Osteocyte (in vitro differentiated cells): ENCODE measurements at regions not wholly inside any gene's neighbourhood (a gene's known extent, or its start where the extent isn't known, plus 50 kb on each side); places are given as distances from the start of the nearest gene placed in this dataset.

Experiments
- DNase-seq: peaks from one replicate; pipeline ENCODE4 v3.0.0; 2021; ENCODE audit warnings: mixed read lengths; ENCODE audit not compliant: unreplicated experiment; ENCODE audit errors: extremely low spot score
- H3K27ac Mint-ChIP-seq: one replicate; pipeline ENCODE4 v1.8.0; 2021; ENCODE audit warnings: mild to moderate bottlenecking, mixed read lengths; ENCODE audit not compliant: unreplicated experiment
- H3K27me3 Mint-ChIP-seq: one replicate; pipeline ENCODE4 v1.8.0; 2021; ENCODE audit warnings: mixed read lengths; ENCODE audit not compliant: unreplicated experiment
- H3K36me3 Mint-ChIP-seq: one replicate; pipeline ENCODE4 v1.8.0; 2021; ENCODE audit warnings: mixed read lengths; ENCODE audit not compliant: unreplicated experiment
- H3K4me1 Mint-ChIP-seq: one replicate; pipeline ENCODE4 v1.8.0; 2021; ENCODE audit warnings: mixed read lengths; ENCODE audit not compliant: unreplicated experiment
- H3K4me3 Mint-ChIP-seq: one replicate; pipeline ENCODE4 v1.8.0; 2021; ENCODE audit warnings: mild to moderate bottlenecking, moderate library complexity, mixed read lengths; ENCODE audit not compliant: unreplicated experiment
- H3K9me3 Mint-ChIP-seq: one replicate; pipeline ENCODE4 v1.8.0; 2021; ENCODE audit warnings: mixed read lengths; ENCODE audit not compliant: unreplicated experiment
- CTCF ChIP-seq: fragments of 200-600 bp; sonication (generic); IDR thresholded peaks from 2 replicates; pipeline ENCODE4 v1.5.0; 2021; ENCODE audit warnings: antibody characterized with exemption, mild to moderate bottlenecking, moderate library complexity

GRCh38 chr16:6009151-6009550 lies 911.6 kb upstream of the EEF2KMT start:
- H3K4me3 Mint-ChIP-seq, result no peak overlapping the region
- no peaks in the 10 kb centered on the region for H3K36me3 Mint-ChIP-seq
- no peak for TF ChIP-seq CTCF
- DNase-seq, result no peak
- H3K27ac Mint-ChIP-seq, result no peak overlapping the region
- H3K27me3 Mint-ChIP-seq, result no peaks in the 10 kb centered on the region
- H3K4me1 Mint-ChIP-seq, result no peaks in the 10 kb centered on the region
- H3K9me3 Mint-ChIP-seq, result peaks cover 53% of the 10 kb centered on the region

- TF ChIP-seq CTCF, result no peak
- no peak overlapping the region for H3K4me3 Mint-ChIP-seq
- H3K36me3 Mint-ChIP-seq, result no peaks in the 10 kb centered on the region
- no peak overlapping the region for H3K27ac Mint-ChIP-seq
- no peaks in the 10 kb centered on the region for H3K4me1 Mint-ChIP-seq
- DNase-seq, result no peak
- H3K9me3 Mint-ChIP-seq, result peaks cover 53% of the 10 kb centered on the region
- no peaks in the 10 kb centered on the region for H3K27me3 Mint-ChIP-seq
These were observed 911.1 kb upstream of the EEF2KMT start for GRCh38 chr16:6008670-6009069.

DNA sequence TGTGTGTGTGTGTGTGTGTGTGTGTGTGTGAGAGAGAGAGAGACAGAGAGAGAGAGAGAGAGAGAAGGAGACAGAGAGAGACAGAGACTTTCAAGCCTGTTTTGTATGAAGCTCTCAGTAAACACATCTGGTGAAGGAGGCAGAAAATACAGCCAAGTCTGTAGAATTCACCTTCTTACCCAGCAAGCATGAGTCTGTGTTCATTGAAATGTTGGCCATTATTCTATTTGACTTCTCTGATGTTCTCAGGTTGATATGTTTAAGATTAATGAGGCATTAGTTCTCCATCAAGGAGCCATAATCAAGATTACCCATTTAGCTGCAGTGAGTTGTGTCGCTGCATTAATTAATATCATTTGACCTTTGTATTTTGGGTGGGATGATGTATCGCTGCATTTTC lies 895.8 kb upstream of the EEF2KMT start:
- TF ChIP-seq CTCF, result no peak
- peaks cover 46% of the 10 kb centered on the region for H3K9me3 Mint-ChIP-seq
- H3K4me3 Mint-ChIP-seq, result no peak overlapping the region
- H3K27ac Mint-ChIP-seq, result no peak overlapping the region
- H3K36me3 Mint-ChIP-seq, result no peaks in the 10 kb centered on the region
- no peak for DNase-seq
- H3K27me3 Mint-ChIP-seq, result no peaks in the 10 kb centered on the region
- no peaks in the 10 kb centered on the region for H3K4me1 Mint-ChIP-seq

DNA sequence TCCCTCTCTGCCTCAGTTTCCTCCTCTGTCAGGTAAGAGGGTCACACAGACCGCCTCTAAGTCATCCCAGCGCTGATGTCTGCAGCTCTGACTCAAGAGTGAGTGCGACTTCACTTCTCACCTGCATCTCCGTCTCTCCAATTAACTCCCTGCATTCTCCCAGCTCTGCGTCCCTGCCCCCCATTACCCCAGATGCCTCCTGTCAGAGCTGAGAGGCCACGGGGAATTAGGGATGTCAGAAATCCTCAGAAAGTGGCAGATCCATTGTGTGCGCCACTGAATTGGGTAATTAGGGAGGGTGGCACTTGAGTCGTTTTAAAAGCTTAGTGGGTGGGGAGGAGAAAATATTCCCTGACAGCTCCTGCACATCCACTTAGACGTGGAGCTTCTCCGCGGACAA lies 885.4 kb upstream of the EEF2KMT start:
- Mint-ChIP-seq H3K4me1 (no peaks in the 10 kb centered on the region), H3K27me3 (no peaks in the 10 kb centered on the region), H3K9me3 (peaks cover 40% of the 10 kb centered on the region), H3K4me3 (no peak overlapping the region), H3K36me3 (no peaks in the 10 kb centered on the region), H3K27ac (no peak overlapping the region)
- DNase-seq, result no peak
- TF ChIP-seq CTCF, result no peak

GRCh38 chr16:5979905-5980550 lies 882.4 kb upstream of the EEF2KMT start:
- DNase-seq, result no peak

More at GRCh38 chr16:5979905-5980550, 882.4 kb upstream of the EEF2KMT start:
- no peak for TF ChIP-seq CTCF
- H3K27ac Mint-ChIP-seq, result no peak overlapping the region
- no peaks in the 10 kb centered on the region for H3K27me3 Mint-ChIP-seq
- H3K4me3 Mint-ChIP-seq, result no peak overlapping the region
- no peaks in the 10 kb centered on the region for H3K36me3 Mint-ChIP-seq
- peaks cover 25% of the 10 kb centered on the region for H3K9me3 Mint-ChIP-seq
- no peaks in the 10 kb centered on the region for H3K4me1 Mint-ChIP-seq
